NT2/D1 (cell line): ENCODE measurements at regions not wholly inside any gene's neighbourhood (a gene's known extent, or its start where the extent isn't known, plus 50 kb on each side); places are given as distances from the start of the nearest gene placed in this dataset.

Source experiments
- YY1 ChIP-seq: IDR thresholded peaks from 2 replicates; pipeline ENCODE4 v1.6.1; 2011; ENCODE audit not compliant: insufficient read length, insufficient read depth
- ZNF274 ChIP-seq: IDR thresholded peaks from 2 replicates; pipeline ENCODE4 v1.6.1; 2011; ENCODE audit warnings: mild to moderate bottlenecking, low read depth, low read length

GRCh38 chr6:26306232-26306631 lies 58.8 kb upstream of the BTN3A2 start:
- TF ChIP-seq YY1 (no peak), ZNF274 (no peak)
